DMS114 treated with DMSO at 0.1 percent for 48 hours (cell line): ENCODE measurements at regions not wholly inside any gene's neighbourhood (a gene's known extent, or its start where the extent isn't known, plus 50 kb on each side); places are given as distances from the start of the nearest gene placed in this dataset.
"Not testable (repeated sequence)": the region's sequence is repeated elsewhere in the genome, so short reads cannot be mapped to it uniquely, and the experiment has no call there.

Experiments
- DNase-seq: peaks from one replicate; lab custom pipeline; 2025; ENCODE audit not compliant: unreplicated experiment; lab: John Stamatoyannopoulos, UW

DNA sequence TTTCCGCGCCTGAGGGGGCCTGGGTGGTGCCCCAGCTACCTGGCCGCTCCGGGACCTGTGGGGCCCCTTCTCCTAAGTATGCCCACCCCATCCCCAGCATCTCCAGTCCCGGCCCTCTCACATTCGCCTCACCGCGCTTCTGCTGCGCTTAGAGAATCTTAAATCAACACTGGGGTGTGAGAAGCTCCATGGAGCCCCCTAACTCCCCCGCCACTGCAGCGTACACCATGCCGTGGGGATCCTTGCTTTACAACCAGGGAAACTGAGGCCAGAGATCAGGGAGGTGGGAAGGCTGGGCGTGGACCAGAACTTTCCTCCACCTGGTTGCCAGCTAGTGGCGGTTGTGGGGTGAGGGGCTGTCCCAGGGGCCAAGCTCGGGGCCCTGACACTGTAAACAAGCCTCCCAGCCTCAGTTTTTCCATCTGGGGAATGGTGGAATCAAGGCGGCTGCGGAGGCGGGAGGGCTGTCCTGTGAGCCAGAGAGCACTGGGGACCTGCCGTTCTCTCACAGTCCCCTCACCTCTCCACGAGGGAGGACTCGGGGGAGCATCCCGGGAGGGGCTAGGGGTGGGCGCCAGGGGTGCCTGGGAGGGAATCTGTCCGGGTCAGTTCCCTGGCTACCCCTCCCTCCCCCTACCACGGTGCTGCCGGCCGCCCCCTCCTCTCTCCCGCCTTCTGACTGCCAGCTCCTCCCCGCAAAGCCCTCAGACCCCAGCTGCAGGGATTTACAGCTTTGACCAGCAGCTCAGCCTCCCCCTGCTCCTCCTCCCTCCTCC, 161.2 kb downstream of the C9orf50 start:
- DNase-seq = no peak

DNA sequence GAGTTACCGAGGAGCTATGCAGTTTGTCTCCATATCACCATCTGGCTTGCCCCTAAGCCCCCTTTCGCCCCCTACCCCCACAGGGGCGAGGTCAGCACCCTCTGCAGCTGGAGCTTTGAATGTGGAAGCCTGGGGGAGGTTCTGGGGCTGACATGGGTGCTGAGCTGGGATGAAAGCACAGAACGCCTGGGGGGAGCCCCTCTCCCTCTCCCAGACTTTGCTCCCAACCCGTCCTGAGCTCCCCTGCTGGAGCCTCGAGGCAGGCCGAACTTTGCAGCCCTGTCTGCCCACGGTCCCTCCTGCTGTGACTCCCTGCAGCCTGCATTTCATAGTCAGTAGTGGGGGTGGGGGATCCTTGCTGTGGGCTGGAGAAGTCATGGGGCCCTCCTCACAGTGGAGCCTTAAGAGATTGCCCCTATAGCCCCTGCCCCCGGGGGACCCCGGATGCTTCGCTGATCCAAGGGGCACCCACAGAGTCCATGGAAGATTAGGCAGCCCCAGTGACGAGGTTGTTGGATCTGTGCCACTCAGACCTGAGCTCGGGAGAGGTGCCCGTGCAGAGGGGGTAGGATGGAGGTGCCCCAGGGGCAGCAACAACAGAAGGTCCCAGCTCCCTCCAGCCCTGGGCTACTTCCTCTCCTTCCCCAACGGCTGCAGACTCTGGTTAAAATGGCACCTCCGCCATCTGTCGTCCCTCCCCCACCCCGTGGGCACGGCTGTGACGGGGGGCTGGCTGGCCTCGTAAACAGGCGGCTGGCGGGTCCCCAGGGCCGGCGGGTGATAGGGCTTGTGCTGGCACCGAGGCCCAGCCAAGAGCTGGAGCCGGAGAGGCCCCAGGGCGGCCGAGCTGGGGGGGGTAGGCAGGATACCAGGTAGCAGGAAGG, 162.0 kb downstream of the C9orf50 start:
- no peak for DNase-seq

DNA sequence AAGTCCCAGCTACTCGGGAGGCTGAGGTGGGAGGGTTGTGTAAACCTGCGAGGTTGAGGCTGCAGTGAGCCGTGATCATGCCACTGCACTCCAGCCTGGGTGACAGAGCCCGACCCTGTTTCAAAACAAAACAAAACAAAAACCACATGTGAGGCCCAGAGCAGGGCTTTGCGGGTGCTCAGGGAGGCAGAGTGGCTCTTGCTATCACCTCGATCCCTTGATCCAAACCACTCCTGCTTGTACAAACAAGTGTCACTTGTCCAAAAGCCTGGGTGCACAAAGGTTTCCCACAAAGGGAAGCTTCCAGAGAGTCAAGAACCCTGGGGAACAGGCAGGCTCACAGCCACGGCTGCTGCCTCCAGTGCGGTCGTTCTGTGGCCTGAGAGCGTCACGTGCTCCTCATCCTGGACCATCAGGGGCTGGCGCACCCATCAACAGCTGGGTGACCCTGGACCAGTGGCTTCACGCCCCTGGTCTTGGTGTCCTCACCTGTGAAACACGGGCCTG, 162.7 kb downstream of the C9orf50 start:
- no peak for DNase-seq

DNA sequence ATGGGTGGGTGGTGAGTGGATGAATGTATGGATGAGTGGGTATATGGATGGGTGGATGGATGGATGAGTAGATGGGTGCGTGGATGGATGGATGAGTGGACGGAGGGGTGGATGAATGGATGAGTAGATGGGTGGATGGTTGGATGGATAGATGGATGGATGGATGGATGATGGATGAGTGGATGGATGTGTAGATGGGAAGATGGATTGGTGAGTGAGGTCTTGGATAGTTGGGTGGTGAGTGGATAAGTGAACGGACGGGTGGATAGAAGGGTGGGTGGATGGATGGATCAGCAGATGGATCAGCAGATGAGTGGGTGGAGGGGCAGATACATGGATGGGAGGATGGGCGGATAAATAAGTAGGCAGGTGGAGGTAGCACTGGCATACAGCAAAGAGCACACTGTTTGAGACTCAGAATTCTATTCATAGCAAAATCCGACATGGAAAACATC, 163.5 kb downstream of the C9orf50 start:
- no peak for DNase-seq

DNA sequence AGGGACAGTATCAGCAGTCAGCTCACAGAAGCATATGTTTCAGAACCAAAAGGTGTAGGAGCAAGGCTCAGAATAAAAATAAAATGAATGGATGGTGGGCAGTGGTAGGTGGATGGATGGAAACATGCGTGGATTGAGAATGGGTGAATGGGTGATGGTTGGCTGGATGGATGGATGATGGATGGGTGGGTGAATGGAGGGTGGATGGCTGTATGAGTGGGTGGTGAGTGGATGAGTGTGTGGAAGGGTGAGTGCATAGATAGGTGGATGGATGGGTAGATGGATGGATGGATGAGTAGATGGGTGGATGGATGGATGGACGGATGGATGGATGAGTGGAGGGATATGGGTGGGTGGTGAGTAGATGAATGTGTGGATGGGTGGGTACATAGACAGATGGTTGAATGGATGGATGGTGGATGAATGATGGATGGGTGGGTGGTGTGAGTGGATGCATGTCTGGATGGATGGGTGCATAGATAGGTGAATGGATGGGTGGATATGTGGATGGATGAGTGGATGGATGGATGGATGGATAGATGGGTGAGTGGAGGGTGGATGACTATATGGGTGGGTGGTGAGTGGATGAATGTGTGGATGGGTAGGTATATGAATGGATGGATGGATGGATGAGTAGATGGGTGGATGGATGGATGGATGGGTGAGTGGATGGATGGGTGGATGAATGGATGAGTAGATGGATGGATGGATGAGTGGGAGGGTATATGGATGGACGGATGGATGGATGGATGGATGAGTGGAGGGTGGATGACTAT, 164.2 kb downstream of the C9orf50 start:
- DNase-seq = no peak

DNA sequence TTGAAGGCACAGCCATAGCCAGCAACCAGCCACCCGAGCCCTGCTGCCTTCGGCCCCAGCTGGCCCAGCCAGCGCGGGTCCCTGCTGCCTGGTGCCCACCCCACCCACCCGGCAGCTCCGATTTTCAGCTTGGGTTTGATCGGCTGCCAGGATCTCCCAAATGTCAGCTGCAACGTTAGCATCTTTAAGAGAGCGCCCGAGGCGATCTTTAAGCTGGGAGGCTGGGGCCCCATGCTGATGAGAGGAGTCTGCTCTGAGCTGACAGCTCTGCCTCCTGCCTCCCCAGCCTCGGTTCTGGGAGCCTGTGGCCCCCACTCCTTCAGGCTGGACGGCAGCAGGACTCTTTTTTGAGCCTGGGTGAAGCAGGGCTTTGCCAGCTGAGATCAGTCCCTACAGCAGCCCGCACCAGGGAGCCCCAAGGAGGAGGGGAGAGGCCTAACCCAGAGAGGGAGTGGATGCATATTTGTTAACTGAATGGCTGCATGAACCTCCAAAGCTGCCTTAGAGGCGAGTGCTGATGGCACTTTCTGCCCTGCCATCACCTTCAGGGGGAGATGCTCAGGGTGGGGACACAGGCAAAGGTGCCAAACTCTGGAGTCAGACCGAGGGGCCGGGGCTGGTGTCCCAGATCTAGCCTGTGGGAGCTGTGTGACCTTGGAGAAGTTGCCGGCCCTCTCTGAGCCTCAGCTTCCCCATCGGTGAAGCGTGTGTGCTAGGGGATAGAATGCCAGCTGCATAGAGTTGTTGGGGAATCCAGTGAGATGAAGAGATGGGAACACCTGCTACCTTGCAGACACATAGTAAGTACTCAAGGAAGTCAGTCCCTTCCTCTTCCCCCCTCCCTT, 165.5 kb downstream of the C9orf50 start:
- DNase-seq = no peak

DNA sequence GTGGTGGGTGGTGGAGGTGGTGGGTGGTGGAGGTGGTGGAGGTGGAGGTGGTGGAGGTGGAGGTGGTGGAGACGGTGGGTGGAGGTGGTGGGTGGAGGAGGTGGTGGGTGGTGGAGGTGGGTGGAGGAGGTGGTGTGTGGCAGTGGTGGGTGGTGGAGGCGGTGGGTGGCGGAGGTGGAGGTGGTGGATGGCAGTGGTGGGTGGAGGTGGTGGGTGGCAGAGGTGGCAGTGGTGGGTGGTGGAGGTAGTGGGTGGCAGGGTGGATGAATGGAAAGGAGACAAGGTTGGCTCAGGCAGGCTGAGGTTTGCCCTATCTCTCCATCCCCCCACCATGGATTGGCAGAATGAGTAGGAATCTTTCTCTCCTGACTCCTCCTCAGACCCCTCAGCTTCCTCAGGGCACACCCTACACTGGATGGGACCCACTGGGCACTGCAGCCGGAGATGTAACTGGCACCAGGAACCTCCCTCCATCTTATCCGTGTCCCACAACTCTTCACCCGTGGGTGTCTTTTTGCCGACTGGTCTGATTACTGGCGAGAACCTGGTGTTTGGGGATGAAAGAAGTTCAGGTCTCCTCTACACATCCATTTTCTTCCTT, 166.3 kb downstream of the C9orf50 start:
- no peak for DNase-seq

DNA sequence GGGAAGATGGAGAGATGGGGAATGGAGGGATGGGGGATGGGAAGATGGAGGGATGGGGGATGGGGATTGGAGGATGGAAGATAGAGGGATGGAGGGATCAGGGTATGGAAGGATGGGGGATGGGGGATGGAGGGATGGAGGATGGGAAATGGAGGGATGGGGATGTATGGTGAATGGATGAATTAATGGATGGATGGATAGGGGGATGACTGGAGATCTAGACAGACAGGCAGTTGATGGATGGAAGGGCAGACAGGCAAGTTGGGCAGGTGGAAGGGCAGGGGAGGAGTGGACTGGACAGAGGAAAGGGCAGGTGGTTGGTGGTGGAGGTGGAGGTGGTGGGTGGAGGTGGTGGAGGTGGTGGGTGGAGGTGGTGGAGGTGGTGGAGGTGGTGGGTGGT, 167.2 kb downstream of the C9orf50 start:
- DNase-seq = no peak

DNA sequence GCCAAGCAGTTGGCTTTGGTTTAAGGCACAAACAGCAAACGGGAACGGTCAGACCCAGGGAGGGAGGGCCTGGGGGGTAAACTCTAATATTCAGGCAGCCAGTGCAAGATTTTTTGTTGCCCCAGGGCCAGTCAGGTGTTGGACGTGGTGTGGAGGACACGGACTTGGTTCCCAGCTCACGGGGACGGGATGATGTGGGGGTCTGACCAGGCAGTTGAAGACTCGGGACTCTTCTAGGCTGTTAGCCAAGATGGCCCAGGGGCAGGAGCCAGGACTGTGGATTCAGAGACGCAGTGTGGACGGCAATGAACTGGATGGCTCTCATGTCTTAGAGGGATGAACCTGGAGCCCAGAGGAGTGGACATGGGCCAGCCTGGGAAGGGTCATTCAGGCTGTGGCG, 169.2 kb downstream of the C9orf50 start:
- no peak for DNase-seq

DNA sequence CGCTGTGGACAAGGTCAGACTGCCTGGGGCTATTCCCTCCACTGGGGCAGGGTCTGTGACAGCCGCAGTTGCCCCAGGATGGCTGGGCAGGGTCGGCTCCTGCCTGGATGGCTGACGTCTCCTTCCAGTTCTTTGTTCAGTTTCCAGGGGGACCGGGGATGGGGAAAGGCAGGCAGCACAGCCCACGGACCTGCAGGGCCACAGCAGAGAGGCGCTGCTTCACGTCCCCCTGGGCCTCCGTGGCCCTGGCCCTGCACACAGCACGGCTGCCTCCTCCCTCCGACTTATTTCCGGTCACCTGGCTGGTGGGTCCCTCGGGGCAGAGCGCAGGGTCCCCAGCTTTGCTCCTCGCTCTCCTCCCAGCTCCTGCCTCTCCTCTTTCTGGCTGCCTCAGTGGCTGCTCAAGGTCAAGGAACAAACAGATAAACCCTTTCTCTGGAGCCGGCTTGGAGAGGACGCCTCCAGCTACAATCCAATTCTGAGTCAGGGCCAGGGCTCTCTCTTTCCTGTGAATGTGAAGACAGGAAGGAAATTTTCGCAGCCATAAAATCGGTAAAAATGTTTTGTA, 169.7 kb downstream of the C9orf50 start:
- DNase-seq = no peak

DNA sequence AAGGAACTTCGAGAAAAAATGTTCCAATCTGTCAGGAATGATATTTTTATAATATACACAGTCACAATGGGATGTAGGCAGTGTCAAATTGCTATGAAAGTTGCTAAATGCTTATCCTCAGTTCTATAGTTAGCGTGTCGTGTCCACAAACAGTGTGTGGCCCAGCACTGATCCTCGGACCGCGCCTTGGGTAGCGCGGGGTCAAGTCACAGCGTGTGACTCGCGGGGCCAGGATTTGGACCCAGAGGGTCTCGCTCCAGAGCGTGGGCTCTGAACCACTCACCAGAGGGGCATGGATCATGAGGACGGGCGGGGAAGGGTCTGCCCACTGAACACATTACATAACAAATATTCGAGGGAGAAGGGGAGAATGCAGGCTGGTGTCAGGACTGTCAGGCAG, 171.8 kb downstream of the C9orf50 start:
- DNase-seq = no peak

DNA sequence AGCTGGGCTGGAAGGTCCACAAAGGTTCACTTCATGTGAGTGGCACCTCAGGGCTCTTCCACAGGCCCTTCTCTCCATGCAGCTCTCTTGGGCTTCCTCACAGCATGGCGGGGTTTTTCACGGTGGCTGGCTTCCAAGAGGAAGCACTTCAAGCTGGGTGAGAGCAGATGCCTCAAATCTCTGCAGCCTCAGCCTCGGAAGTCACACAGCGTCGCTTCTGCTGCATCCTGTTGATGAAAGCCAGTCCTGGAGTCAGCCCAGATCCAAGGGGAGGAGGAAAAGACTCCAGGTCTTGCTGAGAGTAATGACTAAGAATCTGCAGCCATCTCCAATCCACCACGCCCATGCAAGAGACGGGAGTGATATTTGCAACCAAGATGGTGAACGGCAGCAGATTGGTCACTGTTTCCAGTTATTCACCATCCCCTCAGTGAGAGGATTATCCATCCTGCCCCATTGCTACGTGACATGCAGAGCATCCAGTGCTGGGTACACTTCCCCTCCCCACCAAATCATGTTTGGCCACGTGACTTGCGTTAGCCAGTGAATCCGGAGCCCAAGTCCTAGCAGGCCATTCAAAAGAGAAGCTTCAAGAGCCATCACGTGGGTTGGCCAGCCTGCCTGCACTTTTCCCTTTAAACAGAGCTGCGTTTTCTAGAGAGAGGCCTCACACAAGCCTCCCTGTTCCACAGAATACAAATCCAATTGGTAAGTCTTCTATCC, 173.9 kb downstream of the C9orf50 start:
- no peak for DNase-seq

DNA sequence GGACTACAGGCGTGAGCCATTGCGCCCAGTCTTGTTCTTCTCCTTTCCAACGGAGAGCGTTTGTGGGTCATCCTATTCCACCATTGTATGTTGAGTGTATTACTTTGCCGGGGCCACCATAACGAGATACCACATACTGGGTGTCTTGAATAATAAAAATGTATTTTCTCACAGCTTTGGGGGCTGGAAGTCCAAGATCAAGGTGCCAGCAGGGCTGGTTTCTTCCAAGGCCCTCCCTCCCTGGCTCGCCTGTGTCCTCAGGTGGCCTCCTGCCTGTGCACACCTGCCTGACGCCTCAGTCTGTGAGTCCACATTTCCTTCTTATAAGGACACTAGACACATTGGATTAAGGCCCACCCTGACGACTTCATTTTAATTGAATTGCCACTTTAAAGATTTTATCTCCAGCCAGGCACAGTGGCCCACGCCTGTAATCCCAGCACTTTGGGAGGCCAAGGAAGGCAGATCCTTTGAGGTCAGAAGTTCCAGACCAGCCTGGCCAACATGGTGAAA, 175.1 kb downstream of the C9orf50 start:
- DNase-seq = no peak

DNA sequence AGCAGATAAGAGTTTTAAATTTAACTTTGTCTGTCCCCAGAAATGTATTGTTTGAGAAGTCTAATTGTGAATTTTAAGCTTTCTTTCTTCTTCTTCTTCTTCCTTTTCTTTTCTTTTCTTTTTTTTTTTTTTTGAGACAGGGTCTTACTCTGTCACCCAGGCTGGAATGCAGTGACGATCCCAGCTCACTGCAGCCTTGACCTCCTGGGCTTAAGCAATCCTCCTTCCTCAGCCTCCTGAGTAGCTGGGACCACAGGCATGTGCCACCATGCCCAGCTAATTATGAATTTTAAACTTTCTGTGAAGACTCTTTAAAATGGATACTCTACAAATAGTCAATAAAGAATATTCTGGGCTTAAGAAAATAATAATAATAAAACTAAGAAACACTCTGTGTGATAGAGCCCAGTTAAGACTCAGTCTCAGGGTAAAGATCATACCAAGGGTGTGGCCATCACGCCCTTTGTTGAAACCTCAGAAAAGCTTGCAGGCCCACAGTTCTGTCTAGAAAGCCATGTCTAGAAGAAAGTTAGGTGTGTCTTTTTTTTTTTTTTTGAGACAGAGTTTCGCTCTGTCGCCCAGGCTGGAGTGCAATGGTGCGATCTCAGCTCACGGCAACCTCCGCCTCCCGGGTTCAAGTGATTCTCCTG, 177.3 kb downstream of the C9orf50 start:
- not testable (repeated sequence) for DNase-seq

DNA sequence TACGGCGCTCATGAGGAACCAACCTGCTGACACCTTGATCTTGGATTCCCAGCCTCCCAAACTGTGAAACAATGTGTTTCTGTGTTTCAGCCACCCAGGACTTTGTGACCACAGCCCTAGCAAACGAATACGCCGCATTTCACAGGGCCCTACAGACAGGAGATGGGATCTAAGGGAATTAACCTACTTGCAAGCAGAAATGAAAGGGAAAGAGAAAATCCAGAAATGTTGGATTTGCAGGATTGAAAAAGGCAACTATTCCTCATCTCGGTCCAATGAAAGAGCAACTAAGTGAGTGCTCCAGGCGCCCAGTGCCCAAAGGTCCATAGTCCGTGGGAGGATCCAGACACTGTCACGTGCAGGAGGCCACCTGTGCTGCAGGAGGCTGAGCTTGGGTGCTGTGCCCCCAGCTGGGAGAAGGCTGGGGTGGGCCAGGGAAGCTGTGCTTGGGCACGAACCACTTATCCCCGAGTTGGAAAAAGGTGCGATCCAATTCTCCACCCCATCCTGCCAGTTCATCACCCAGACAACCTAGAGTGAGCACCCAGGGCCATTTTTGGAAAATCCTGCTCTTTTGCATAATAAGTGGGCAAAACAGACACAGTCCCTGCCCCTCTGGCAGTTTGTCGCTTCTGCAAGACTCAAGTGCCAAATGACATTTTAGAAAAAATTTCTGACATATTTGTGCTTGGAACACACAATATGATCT, 177.9 kb downstream of the C9orf50 start:
- DNase-seq = no peak

DNA sequence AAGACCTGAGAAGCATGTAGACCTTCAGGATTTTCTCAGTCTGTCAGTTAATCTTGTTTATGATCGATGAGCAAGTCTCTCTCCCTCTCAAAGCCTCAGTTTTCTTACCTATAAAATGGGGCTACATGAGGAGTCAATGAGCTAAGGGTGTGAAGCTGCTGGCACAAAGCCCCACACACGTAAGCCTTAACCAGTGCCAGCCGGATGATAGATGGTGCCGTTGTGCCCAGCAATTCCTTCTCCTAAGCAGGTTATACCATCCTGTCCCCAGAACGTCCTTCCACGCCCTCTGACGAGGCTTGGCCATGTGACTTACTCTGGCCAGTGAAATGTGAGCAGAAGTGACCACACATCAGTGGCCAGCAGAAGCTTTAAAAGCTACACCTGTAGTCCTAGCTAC, 179.0 kb downstream of the C9orf50 start:
- DNase-seq = no peak

DNA sequence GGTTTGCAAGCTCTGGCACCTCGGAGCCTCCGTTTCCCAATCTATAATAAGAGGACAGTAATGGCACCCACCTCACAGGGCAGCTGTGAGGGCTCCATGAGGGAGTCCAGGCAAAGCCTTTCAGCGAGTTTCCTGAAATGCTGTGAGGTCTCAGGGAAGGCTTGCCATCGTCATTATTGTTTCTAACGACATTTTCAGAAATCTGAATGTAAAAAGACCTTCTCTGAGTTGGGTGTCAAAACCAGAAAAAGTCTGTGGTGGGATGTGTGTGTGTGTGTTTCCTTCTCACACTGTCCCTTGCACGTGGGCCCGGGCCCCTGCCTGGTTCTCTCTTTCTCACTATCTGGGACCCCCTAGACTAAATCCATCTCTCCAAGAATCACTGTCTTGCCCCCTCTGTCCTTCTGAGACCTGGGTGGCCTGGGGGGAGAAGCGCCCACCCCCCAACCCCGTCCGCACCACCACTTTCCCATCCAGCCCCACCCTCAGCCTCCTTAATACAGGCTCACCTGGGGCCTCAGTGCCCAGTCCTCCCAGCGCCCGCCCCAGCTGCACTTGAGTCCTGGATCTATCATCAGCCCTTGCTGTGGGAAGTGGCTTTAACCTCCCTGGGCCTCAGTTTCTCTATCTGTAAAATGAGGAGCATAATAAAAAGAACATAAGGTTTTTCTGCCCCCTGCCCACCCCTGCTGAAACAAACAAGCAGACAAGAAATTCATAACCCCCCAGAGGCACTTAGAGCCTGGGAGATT, 180.3 kb downstream of the C9orf50 start:
- DNase-seq = no peak
